ENCODE measurements at regions not wholly inside any gene's neighbourhood (a gene's known extent, or its start where the extent isn't known, plus 50 kb on each side); places are given as distances from the start of the nearest gene placed in this dataset.
"Not testable (repeated sequence)": the region's sequence is repeated elsewhere in the genome, so short reads cannot be mapped to it uniquely, and the experiment has no call there.

DNA sequence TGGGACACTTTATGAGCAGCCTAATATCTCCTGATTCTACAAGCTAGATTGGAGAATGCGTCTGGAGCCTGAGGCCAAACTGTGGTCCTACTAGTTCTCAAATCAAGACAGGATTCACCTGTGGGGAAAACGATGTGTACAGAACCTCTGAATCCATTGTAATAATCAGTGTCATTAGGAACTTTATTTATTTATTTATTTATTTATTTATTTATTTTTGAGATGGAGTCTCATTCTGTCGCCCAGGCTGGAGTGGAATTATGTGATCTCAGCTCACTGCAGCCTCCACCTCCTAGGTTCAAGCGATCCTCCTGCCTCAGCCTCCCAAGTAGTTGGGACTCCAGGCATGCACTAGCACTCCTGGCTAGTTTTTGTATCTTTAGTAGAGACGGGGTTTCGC lies 52.6 kb upstream of the KIF26B start:
- DNase-seq (ENCODE audit: low read depth in 2 of 2) = not testable (repeated sequence)

DNA sequence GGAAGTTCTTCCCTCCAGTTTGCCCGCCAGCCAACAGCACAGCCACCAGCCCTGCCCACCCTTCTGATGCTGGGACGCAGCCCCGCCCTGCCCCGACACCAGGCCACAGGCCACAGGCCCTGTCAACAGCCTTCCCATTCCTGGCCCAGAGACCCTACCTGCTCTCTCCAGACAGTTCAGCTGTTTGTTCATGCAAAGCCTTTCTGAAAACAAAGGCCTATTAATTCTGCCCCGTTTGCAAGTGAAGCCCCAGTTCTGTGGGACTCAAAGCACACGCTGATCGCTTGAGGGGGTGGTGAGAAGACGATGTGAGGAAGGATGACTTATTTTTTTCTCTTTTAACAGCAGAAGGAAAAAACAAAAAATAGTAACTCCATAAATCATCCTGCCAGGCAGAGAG lies 55.4 kb upstream of the KIF26B start:
- no peak for DNase-seq (ENCODE audit: low read depth in 2 of 2)

DNA sequence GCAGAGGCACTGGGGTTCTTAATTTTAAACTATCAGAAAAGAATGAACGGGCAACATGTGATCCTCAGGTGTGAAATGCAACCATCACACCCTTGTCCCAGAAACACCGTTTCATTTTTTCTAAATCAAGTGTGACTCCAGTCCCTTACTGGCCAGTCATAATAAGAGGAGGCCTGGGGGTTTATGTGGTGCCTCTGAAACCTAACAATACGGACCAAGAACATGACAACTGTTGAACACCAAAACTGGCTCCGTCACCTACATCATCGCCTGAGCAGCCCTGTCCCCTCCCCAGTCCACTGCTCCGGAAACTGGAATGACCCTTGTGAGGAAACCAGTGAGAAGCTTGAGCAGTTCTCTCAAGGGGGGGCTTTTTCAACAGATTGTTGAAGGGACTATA lies 55.9 kb upstream of the KIF26B start:
- no peak for DNase-seq (ENCODE audit: low read depth in 2 of 2)

DNA sequence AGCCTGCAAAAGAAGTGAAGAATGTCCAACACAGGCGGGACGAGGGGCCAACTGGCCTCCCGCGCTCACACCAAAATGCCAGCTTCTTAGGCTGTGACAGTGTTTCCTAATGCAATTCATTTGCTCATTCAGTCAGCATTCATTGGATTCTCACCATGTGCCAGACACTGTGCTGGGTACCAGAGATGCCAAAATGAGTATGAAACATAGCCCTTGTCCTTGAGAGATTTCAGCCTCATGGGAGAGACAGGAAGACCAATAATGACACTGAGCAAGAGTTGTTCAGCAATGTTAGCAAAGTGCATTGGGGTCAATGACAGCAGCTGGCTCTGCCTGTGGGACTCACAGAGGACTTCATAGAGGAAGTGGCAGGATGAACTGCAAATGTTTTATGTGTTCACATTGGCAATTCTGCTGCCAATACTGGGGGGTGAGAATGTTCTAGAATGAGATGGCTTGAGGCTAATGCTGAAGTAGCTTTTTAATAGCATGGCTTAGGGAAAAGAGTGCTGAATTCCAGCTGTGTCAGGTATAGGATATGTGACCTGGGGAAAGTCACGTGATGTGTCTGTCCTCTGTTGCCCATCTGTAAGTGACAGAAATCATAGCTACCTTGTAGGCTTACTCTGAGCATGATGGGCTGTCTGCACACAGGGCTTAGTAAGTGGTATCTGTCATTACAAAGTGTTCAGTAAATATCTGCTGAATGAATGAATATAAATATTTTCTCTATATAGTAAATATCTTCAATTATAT lies 58.3 kb upstream of the KIF26B start:
- DNase-seq (ENCODE audit: low read depth in 2 of 2) = no peak

DNA sequence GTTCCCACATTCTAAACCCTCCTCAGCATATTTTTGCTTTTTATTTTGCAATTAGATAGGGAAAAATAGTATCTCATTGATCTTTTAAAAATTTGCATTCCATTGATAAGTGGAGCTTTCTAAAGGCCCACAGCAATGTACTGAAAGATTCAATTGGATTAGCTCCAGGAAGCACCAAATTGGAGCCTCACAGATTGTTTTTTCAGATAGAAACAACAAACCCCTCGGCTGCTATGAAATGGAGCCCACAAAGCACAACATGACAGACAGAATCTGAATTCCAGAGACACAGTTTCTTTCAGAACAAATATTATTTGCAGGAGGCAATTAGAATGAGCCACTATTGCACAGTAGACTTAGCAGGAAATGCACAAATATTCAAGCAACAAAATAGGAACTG lies 58.9 kb upstream of the KIF26B start:
- DNase-seq (ENCODE audit: low read depth in 2 of 2) = no peak

DNA sequence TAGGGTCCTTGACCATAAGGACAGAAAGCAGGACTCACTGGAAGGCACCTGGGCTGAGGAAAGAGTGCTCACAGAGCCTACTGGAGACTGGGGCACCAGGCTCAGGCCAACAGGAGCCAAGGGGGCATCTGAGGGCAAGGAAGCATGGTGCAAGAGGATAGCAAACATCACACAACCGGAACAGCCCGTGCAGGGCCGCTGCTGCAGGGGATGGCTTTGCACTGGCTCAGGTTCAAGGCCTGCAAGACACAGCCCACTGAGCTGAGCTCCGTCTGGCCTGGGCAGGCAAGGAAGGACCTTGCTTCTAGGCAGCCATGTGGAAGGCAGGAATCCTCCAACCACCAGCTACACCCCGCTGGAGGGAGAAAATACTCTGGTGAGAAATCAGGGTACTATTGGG lies 59.8 kb upstream of the KIF26B start:
- no peak for DNase-seq (ENCODE audit: low read depth in 2 of 2)

DNA sequence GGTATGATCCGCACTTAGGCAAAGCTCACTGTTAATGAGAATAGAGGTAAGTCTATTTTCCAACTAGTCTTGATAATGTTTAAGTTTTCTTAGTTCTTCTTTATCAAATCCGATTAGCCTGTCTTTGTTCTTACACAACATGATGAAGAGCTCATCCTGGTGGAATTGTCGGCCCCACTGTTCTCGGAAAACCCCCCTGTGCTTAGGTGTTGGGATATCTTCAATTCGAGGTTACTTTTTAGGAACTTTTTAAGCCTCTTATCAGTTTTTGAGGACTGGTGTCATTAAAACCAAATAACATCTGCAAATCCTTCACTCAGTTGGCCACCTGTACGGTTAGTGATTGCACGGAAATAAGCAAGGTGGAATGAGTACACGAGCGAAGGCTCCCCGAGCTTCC lies 60.7 kb upstream of the KIF26B start:
- no peak for DNase-seq (ENCODE audit: low read depth in 2 of 2)

DNA sequence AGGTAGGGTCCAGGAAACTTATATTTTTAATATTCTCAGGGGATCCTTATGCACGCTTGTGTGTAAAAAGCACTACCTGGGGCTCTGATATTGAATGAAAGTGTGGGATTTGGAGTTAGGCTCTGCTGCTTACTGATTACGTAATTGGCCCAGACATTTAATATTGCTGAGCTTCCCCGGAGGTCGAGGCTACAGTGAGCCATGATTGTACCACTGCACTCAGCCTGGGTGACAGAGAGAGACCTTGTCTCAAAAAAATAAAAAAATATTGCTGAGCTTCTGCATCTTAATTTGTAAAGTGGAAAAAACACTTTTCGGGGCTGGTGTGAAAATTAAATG lies 62.2 kb upstream of the KIF26B start:
- no peak for DNase-seq (ENCODE audit: low read depth in 2 of 2)

DNA sequence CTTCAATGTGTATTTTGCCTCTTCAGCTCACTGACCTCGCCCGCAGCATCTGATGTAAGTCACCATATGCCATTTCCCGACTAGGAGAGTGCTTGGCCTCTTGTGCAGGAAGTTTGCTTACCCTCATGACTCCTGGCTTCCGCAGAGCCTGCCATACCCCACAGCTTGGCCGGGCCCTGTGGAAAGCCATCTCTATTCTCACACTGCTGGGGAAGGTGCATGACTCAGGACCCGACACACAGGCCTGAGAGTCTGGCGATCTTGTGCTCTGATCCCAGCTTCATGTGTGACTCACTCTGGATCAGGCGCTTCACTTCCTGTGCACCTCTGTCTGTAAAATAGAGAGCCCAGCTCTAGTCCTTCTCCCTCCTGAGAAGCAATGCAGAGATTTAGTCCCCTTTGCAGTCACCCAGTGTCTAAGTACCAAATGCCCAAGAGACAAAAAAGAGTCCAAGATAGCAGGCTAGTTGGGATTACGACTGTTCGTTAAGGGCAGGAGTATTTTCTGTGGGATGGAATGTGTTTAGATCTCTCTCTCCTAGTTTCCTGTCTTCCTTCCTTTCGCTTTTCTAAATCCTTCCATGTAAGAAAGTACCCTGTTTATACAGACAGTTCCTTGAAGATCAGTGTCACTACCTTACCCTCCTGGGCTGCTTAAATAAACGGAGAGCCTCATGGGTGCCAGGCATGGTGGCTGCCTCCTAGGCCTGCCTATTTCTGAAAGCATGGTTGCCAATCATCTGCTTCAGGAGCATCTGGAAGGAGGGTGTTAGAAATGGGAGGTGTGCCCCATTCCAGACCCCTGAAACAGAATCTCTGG lies 62.8 kb upstream of the KIF26B start:
- no peak for DNase-seq (ENCODE audit: low read depth in 2 of 2)

DNA sequence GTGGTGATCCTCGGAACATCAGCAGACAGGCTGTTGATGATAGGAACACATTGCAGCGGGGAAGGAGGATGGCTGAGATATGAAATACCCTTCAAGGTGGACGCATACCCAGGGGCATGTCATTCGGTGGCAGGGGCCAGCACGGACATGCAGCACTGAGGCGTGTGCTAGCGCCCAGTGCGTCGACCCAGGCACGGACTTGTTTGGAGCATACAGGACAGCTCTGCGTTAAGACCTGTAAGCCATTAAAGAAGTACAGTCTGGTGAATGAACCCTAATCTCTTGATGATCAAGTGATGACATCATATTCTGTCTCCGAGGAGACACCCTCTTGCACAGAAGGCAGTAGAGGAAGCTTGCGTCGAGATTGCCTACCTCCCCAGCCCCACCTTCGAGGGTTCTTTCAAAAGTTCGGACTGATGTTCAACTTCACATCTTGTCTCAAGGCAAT lies 63.6 kb upstream of the KIF26B start:
- no peak for DNase-seq (ENCODE audit: low read depth in 2 of 2)

DNA sequence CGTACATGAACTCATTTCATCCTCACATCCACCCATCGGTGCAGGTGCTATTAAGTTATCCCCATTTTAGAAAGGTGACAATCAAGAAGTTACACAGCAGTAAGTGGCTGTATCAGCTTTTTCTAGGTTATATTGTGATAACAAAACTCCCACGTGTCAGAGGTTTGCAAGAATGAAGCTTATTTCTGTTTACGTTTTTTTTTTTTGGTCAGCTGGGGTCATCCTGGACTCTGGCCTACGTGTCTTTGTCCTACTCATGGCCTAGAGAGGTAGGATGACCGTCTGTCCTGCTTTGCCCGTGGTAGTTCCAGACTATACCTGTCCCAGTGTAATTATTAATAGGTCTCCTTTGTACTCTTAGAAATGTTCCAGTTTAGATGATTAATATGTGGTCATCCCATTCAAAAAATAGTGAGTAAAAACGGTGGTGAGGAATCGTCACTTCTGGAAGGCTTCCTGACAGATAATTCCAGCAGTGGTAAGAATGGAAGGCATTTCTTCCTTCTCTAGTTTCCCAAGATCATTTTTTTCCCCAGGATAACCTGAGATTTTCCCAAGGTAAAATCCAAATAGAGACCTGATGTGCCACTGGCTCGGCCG lies 64.2 kb upstream of the KIF26B start:
- DNase-seq (ENCODE audit: low read depth in 2 of 2) = no peak

DNA sequence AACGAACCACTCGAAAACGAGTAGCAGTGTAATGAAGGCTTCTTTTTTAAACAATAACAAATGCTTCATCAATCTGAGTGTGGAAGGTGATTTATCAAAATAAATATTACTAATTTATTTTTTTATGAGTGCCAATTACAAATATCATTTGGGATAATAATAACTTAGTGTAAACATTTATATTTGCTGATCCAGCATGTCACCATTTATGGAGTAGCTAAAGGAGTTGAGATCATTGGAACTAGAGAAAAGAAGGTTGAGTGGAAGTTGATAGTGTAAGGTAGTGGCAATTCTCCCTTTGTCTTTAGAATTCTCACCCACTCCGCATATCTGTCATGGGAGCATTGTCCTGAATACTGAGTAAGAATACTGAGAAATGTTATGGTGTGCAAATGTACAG lies 67.1 kb upstream of the KIF26B start:
- no peak for DNase-seq (ENCODE audit: low read depth in 2 of 2)

DNA sequence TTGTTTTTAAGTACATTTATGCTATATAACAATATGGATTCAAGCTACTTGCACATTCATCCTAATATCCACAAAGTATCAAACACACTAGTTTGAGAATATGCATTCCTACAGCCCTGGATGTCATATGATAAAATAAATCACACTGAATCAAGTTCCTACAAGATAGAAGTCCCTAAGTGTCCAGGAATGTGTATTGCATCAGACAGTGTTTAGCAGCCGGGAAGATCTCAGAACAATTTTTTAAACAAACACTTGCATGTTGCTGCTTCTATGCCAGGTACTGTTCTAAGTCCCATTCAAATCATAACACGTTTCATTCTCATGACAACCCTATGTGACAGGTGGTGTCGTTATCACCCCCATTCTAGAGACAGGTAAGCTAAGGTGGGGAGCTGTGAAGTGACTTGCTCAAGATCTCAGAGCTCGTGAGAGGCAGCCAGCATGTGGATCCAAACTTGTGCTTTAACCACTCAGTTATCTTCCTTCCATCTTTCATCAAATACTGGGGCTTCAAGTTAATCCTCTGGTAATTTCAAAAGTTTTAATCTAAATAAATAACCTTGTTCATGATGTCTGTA lies 68.3 kb upstream of the KIF26B start:
- no peak for DNase-seq (ENCODE audit: low read depth in 2 of 2)

DNA sequence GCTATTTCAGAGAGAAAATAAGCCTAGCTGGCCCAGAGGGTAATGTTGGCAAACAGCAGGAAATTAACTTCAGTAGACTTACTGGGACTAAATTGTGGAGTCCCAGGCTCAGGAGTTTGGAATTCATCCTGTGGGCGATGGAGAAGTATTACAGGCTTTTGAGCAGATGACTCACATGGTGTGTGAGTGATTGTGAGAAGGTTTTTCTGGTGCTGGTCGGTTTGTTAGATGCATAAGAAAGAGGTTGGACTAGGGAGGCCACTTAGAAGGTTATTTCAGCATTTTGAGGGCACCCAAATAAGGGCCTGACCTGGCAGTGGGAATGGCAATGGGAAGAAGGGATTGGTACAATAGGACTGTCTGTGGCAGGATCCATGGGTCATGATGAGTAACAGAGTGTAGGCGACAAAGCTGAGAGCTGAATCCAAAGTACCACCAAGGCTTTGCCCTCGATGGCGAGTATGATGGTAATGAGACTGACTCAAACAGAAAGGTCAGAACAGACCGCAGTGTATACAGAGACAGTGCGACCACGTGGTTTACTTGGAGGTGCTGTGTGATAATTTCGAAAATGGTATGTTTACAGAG lies 69.2 kb upstream of the KIF26B start:
- no peak for DNase-seq (ENCODE audit: low read depth in 2 of 2)

DNA sequence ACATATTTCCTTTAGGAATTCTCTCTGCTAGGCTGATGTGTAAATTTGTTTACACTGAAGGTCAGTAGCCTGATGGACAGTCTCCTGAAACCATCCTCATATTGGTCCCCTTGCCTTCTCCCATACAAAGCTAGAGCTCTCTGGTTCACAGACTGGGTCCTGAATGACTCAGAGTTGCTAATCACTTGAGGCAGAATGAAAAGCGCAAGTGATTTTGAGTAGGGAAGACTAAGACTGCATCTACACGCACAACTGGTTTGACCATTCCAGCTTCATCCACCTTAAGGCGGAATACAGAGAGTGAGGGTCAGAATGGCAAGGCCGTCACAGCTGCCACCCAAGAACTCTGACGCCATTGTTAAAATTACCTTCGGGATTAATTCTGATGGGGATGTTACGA lies 70.2 kb upstream of the KIF26B start:
- DNase-seq (ENCODE audit: low read depth in 2 of 2) = no peak

DNA sequence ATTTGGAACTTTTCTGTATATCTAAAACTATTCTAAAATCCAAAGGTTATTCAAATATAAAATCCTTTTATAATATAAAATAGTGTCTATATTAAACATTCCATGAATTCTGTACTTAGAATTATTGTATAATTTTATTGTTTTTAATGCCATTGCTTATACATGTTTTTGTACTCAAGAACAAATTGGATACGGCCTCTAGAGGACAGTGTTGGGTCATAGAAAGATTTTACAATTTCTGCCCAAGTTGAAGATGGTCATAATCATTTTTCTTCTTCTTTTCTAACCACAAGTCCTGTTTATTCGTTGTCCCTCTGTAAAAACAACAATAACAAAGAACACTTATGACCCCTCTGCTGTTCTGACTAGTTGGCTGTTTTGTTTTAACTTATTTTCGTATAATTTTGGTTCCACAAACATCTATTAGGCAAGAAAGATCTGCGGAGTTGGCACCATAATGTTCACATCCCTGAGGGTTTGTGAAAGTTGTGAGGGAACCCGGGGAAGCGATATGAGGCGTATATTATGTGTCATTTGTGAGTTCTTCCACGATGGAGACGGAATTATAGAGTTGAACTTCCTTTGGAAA lies 75.7 kb upstream of the KIF26B start:
- DNase-seq (ENCODE audit: low read depth in 2 of 2) = no peak

DNA sequence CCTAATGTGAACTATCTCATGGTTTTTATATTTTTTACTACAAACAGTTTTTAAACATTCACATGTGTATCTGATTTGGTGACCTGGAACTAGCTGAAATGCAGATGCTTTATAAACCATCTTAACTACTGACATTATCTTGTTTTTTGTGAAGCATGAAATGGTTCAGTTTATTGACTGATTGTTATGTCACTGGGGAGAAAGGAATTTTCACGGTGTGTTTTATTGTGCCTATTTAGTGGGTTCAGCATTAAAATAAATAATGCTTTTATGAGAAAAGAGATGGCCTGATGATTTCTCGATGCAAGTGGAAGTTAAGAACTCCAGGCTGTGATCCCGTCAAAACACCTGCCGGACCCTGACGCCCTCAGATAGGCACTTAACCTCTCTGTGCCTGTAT lies 79.9 kb upstream of the KIF26B start:
- DNase-seq (ENCODE audit: low read depth in 2 of 2) = no peak

DNA sequence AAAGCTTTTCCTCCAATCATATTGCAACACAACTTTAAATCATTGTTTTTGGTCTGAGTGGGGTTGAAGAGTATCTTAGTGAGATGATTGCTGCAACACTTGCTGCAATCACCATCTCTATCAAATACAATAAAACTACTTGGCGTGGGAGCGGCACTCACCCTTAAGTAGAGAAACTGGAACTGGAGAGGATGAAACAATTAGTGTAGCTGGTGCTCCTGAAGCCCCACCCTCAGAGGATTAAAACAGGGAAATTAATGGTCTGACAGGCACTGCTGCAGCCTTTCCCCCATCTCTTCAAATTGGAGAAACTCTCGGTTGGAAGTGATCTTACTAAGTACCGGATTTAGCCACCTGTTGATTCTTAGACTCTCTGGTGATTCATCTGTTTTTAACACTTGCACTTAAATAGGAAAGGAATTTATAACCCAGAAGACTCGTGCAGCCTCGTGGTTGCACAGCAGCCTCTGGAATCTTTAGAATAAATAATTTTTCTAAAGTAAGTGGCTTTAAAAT lies 80.5 kb upstream of the KIF26B start:
- DNase-seq (ENCODE audit: low read depth in 2 of 2) = no peak

DNA sequence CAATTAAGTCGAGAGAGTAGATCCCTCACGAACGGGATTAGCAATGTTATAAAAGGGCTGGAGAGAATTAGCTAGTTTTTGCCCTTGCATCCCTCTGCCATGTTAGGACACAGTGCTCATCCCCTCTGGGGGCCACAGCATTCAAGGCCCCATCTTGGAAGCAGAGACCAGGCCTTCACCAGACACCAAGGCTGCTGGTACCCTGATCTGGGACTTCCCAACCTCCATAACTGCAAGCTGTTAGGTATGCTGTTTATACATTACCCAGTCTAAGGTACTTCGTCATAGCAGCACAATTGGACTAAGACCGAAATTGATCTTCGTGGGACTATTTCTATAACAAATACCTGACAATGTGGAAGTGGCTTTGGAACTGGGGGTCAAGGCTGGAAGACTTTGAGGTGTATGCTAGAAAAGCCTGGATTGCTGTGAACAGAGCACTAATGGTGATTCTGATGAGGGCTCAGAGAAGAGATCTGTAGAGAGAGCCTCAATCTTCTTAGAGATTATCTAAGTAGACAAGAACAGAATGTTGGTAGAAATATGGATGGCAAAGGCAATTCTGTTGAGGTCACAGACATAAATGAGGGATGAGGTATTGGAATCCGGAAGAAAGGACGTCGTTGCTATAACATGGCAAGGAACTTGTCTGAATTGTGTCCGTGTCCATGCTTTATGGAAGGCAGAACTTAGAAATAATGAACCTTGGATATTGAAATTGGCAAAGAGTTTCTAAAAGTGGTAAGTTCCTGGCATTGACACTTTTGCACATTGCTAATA lies 83.8 kb upstream of the KIF26B start:
- DNase-seq (ENCODE audit: low read depth in 2 of 2) = no peak

DNA sequence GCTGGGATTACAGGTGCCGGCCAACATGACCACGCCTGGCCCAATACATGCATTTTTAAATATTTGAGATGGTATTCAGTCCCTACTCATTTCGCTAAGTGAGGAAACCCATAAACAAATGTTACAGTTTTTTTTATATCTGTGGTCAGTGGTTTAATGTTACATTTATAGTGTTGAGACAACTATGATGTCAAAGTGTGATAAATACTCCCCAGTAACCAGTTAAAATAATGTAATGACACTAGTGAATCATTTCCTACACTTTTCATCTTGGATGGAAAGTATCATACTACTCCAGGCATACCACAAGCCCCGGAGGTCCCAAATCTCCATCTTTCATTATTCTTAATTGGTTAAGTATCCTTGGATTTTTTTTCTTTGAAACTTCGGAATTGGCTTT lies 87.5 kb upstream of the KIF26B start:
- no peak for DNase-seq (ENCODE audit: low read depth in 2 of 2)

DNA sequence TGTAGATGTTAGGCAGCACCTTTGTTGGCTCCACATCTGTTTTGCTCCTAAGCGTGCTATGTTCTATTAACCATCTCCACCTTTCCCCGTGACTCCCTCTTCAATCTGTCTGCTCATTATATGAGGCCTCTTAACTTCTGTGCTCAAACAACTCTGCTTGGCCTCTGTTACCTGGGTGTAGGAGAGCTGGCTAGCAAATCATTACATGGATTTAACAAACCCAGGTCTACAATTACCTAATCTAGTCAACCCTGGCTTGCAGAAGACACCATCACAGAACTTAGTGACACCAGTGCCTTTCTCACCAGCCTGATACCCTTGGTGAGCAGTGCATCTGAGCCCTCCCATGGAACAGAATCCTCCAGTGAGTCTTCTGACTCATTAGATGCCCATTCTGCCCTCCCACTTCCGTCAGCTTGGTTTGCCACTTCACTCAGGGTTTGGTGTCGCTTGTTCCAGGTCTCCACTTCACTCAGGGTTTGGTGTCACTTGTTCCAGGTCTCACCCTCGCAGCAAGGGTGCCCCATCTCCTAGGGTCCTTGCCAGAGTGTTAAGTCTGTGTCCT lies 92.0 kb upstream of the KIF26B start:
- DNase-seq (ENCODE audit: low read depth in 2 of 2) = no peak
